ENCODE measurements at regions not wholly inside any gene's neighbourhood (a gene's known extent, or its start where the extent isn't known, plus 50 kb on each side); places are given as distances from the start of the nearest gene placed in this dataset.

DNA sequence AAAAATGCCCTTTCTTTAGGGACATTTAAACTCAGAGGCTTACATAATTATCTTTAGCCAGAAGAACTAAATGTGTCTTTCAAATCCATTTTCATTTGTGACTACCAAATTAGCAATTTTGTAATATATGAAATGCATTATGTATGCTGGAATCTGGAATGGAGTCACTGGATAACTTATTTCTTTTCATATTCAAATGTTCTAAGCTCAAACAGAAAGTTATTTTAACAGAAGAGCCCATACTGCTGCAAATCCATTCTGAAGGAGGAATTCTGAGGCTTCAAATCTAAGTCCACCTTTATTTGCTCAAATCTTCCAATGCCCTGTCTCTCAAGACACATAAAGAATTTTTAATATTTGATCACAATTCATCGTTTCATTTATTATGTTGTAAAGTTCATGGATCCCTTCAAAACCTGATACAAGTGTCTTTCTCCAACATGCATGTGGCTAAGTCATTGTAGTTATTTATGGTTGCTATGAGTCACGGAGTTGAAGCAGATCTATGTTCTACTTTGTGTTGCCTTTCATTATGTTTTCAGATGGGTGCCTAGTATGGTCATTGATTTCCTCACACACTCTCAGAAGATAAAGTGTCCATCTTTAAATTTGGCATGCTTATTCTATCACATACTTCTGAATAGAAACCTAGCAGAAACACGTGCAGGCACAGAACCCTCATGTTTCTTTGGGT lies 214.8 kb upstream of the GCFC2 start:
- TF ChIP-seq POLR2AphosphoS5 (IDR thresholded peaks at IDR 0.05), result no peak
- TF ChIP-seq, protein P1, sequence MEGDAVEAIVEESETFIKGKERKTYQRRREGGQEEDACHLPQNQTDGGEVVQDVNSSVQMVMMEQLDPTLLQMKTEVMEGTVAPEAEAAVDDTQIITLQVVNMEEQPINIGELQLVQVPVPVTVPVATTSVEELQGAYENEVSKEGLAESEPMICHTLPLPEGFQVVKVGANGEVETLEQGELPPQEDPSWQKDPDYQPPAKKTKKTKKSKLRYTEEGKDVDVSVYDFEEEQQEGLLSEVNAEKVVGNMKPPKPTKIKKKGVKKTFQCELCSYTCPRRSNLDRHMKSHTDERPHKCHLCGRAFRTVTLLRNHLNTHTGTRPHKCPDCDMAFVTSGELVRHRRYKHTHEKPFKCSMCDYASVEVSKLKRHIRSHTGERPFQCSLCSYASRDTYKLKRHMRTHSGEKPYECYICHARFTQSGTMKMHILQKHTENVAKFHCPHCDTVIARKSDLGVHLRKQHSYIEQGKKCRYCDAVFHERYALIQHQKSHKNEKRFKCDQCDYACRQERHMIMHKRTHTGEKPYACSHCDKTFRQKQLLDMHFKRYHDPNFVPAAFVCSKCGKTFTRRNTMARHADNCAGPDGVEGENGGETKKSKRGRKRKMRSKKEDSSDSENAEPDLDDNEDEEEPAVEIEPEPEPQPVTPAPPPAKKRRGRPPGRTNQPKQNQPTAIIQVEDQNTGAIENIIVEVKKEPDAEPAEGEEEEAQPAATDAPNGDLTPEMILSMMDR (IDR thresholded peaks at IDR 0.05), result no peak
- TF ChIP-seq POLR2A (IDR thresholded peaks at IDR 0.05), result no peak
- WGBS, result 89% methylated on average over 3 of the region's 3 CpGs
- no peak overlapping the region for H3K27ac ChIP-seq

DNA sequence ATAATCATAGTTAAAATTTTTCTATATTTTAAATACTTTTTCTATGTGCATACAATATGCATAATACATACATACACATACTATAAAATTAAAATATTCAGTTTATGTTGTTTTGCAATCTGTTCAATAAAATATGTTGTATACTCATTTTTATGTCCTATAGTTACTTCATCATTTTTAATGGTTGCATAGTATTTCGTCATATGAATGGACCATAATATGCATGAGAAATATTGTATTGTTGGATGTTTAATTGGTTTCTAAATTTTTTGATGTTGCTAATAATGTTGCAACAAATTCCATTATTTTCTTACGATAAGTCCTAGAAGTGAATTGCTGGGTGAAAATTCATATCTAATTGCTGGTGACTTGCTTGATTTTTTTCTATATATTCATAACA lies 211.5 kb upstream of the GCFC2 start:
- Histone ChIP-seq H3K4me3 (no peak overlapping the region), H3K4me1 (replicated peaks) (no peaks in the 10 kb centered on the region), H3K9me3 (no peaks in the 10 kb centered on the region), H3K27me3 (replicated peaks; ENCODE audit: insufficient read depth) (no peaks in the 10 kb centered on the region), H3K27ac (no peak overlapping the region), H3K36me3 (no peaks in the 10 kb centered on the region)
- DNase-seq (ENCODE audit: low spot score), result no peak
- TF ChIP-seq, protein P1 (IDR thresholded peaks at IDR 0.05), result no peak
- no peak for TF ChIP-seq POLR2A (IDR thresholded peaks at IDR 0.05)
- no peak for TF ChIP-seq POLR2AphosphoS5 (IDR thresholded peaks at IDR 0.05)
- 99% methylated on average over 2 of the region's 2 CpGs for WGBS
- intact Hi-C loops (cut with DNase I), result no loop called here

More for the DNA sequence above, 214.8 kb upstream of the GCFC2 start:
- no peak for DNase-seq (ENCODE audit: low spot score)
- Histone ChIP-seq H3K4me1 (replicated peaks) (no peaks in the 10 kb centered on the region), H3K9me3 (no peaks in the 10 kb centered on the region), H3K27me3 (replicated peaks; ENCODE audit: insufficient read depth) (no peaks in the 10 kb centered on the region), H3K4me3 (no peak overlapping the region), H3K36me3 (no peaks in the 10 kb centered on the region)
- intact Hi-C loops (cut with DNase I), result no loop called here

DNA sequence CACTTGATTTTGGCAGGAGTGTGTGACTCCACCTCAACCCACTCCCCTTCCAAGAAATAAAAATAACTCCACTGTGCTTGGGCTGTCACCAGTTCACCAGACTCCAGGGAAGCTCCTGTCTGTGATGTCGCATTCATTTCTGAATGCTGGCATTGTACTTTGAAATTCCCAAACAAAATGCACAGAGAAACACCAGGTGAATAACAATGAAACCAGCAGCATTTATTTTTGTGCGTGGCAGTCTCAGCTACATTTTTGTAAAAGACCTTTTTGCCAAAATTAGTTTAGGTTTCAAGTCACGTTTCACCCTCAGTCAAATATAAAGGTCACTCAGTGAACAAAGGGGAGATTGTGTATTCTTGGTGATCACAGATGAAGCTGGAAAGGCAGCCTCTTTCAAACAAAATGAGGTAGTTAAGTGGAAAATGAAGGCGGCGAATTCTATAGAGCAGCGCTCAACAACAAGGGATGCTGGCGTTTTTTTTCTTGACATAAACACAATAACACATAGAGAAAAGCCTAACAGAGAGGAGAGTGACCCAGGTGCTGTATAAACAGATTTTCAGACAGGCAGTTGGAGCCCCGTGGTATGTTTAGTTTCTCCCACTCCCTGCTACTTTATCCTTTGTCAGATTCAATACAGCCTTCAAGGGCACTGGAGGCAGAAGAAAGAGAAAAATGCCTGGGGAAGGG lies 210.3 kb upstream of the GCFC2 start:
- Histone ChIP-seq H3K4me3 (no peak overlapping the region), H3K27me3 (replicated peaks; ENCODE audit: insufficient read depth) (no peaks in the 10 kb centered on the region), H3K9me3 (no peaks in the 10 kb centered on the region), H3K4me1 (replicated peaks) (no peaks in the 10 kb centered on the region), H3K36me3 (no peaks in the 10 kb centered on the region), H3K27ac (no peak overlapping the region)
- no peak for DNase-seq (ENCODE audit: low spot score)
- no peak for TF ChIP-seq POLR2A (IDR thresholded peaks at IDR 0.05)
- TF ChIP-seq, protein P1 (IDR thresholded peaks at IDR 0.05), result no peak
- no peak for TF ChIP-seq POLR2AphosphoS5 (IDR thresholded peaks at IDR 0.05)
- intact Hi-C loops (cut with DNase I), result no loop called here
- 25% methylated on average over 8 of the region's 8 CpGs for WGBS

DNA sequence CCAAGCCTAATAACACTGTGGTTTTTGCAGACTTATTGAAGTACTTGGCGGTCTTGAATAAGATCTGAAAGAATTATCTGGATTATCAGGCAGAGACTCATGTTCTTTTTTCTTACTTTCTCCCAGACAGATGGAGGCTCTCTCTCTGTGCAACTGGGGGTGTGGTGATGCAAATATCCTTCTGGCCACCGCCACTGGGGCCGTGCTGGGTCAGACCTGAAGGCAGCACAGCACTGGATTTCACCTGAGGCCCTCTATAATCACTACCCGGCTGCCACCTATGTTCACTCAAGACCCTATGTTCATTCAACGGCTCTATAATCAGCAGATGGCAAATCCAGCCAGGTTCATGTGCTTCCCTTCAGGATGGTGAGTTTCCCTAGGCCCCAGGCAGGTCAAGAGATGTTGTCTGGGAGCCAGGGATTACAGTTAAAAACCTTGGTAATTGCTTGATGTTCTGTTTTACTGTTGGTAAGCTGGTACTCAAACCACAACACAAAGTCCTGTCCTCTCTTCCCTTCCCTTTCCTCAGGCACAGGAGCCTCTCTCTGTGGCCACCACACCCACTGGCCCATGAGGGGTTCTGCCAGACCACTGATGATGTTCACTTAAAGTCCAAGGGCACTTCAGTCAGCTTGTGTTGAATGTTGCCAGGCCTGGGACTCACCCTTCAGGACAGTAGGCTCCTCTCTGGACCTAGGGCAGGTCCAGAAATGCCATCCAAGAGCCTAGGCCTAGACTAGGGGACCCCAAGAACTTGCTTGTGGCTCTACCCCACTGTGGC lies 205.3 kb upstream of the GCFC2 start:
- no peak for DNase-seq (ENCODE audit: low spot score)
- Histone ChIP-seq H3K36me3 (no peaks in the 10 kb centered on the region), H3K27me3 (replicated peaks; ENCODE audit: insufficient read depth) (no peaks in the 10 kb centered on the region), H3K27ac (no peak overlapping the region), H3K4me1 (replicated peaks) (no peaks in the 10 kb centered on the region), H3K4me3 (no peak overlapping the region), H3K9me3 (no peaks in the 10 kb centered on the region)
- WGBS, result 74% methylated on average over 5 of the region's 5 CpGs
- intact Hi-C loops (cut with DNase I), result no loop called here
- TF ChIP-seq POLR2A (IDR thresholded peaks at IDR 0.05), result no peak
- no peak for TF ChIP-seq POLR2AphosphoS5 (IDR thresholded peaks at IDR 0.05)
- TF ChIP-seq, protein P1 (IDR thresholded peaks at IDR 0.05), result no peak
